NAMALWA (cell line): ENCODE measurements at regions not wholly inside any gene's neighbourhood (a gene's known extent, or its start where the extent isn't known, plus 50 kb on each side); places are given as distances from the start of the nearest gene placed in this dataset.

Source experiments
- DNase-seq: peaks from one replicate; pipeline ENCODE4 v3.0.0-alpha.2; 2015; ENCODE audit warnings: low spot score

- no peak for DNase-seq
These were observed 360.7 kb upstream of the CAMK1G start for GRCh38 chr1:209222826-209223225.

GRCh38 chr1:209223791-209224190, 359.7 kb upstream of the CAMK1G start:
- DNase-seq = no peak

- DNase-seq = no peak
These were observed 358.6 kb upstream of the CAMK1G start for GRCh38 chr1:209224886-209225285.

GRCh38 chr1:209227171-209227570, 356.3 kb upstream of the CAMK1G start:
- DNase-seq = no peak

GRCh38 chr1:209227941-209228340, 355.6 kb upstream of the CAMK1G start:
- no peak for DNase-seq

GRCh38 chr1:209229494-209230061, 353.9 kb upstream of the CAMK1G start:
- no peak for DNase-seq

- DNase-seq = no peak
These were observed 353.2 kb upstream of the CAMK1G start for GRCh38 chr1:209230314-209230713.

GRCh38 chr1:209231476-209232156, 351.9 kb upstream of the CAMK1G start:
- DNase-seq = no peak

GRCh38 chr1:209232197-209232596, 351.3 kb upstream of the CAMK1G start:
- DNase-seq = no peak

- DNase-seq = no peak
These were observed 350.8 kb upstream of the CAMK1G start for GRCh38 chr1:209232759-209233158.

GRCh38 chr1:209235166-209235565, 348.3 kb upstream of the CAMK1G start:
- DNase-seq = no peak

- no peak for DNase-seq
These were observed 345.2 kb upstream of the CAMK1G start for GRCh38 chr1:209238356-209238755.

GRCh38 chr1:209240351-209240750, 343.2 kb upstream of the CAMK1G start:
- no peak for DNase-seq

- DNase-seq = no peak
These were observed 342.0 kb upstream of the CAMK1G start for GRCh38 chr1:209241487-209241886.

GRCh38 chr1:209248649-209249279, 334.8 kb upstream of the CAMK1G start:
- peak; percentile 75 for DNase-seq

GRCh38 chr1:209249280-209249670, 334.2 kb upstream of the CAMK1G start:
- DNase-seq = no peak

- no peak for DNase-seq
These were observed 333.6 kb upstream of the CAMK1G start for GRCh38 chr1:209249785-209250440.

- no peak for DNase-seq
These were observed 332.5 kb upstream of the CAMK1G start for GRCh38 chr1:209250861-209251636.

GRCh38 chr1:209256766-209257350, 326.7 kb upstream of the CAMK1G start:
- DNase-seq = no peak

- DNase-seq = no peak
These were observed 326.1 kb upstream of the CAMK1G start for GRCh38 chr1:209257454-209257853.

- no peak for DNase-seq
These were observed 323.4 kb upstream of the CAMK1G start for GRCh38 chr1:209260136-209260535.

GRCh38 chr1:209262631-209263030, 320.9 kb upstream of the CAMK1G start:
- no peak for DNase-seq
